Stimulated activated CD4-positive, alpha-beta T cell treated with anti-CD3 and anti-CD28 coated beads, Interleukin-2, amount 100 ng/mL, for 4 hours (primary cell): ENCODE measurements at regions not wholly inside any gene's neighbourhood (a gene's known extent, or its start where the extent isn't known, plus 50 kb on each side); places are given as distances from the start of the nearest gene placed in this dataset.

Experiments used
- DNase-seq: peaks from one replicate; pipeline ENCODE4 v3.0.0-alpha.2; 2020; ENCODE audit warnings: low read depth

DNA sequence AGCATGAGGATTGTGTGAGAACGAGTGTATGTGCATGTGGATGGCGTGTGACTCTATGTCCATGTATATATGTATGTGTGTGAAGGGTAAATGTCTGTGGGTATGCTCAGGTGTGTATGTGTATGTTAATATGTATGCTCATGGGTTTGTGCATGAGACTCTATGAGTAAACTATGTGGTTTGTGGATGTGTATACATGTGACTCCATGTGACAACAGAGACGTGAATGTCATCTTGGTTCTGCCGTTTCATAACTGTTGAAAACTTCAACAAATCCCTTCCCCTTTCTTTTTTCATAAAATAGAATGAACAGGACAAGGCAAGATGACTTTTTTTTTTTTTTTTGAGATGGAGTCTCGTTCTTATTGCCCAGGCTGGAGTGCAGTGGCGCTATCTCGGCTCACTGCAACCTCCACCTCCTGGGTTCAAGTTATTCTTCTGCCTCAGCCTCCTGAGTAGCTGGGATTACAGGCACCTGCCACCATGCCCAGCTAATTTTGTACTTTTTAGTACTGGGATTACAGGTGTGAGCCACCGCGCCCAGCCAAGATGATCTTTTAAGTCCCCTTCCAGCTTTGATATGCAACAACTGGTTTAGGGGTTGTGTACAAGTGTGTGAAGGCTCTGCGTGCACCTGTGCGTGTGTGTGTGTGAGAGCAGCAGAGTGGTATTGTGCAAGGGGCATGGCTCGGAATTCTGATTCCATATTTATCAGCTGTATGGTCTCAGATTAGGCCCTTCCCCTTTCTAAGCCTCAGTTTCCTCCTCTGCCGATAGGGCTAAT lies 106.3 kb downstream of the EBNA1BP2 start:
- DNase-seq, result no peak

DNA sequence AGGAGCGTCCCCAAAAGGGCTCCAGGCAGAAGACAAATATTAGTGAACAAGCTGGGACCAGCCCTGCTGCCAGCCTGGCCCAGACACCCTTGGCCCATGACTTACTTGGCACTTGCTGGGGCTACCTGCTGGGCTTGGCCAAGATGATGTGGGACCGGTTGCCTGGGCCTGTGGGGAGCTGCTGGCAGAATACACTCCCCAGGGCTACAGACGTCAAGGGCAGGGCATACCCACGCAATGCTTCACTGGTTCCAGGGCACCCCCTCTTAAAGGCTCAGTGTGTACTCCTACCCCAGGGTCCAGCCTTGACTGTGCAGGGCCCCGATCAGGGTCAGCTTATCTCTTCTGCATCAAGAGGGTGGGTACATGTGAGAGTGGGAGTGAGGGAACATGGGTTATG lies 106.5 kb upstream of the SLC2A1 start:
- DNase-seq, result no peak

DNA sequence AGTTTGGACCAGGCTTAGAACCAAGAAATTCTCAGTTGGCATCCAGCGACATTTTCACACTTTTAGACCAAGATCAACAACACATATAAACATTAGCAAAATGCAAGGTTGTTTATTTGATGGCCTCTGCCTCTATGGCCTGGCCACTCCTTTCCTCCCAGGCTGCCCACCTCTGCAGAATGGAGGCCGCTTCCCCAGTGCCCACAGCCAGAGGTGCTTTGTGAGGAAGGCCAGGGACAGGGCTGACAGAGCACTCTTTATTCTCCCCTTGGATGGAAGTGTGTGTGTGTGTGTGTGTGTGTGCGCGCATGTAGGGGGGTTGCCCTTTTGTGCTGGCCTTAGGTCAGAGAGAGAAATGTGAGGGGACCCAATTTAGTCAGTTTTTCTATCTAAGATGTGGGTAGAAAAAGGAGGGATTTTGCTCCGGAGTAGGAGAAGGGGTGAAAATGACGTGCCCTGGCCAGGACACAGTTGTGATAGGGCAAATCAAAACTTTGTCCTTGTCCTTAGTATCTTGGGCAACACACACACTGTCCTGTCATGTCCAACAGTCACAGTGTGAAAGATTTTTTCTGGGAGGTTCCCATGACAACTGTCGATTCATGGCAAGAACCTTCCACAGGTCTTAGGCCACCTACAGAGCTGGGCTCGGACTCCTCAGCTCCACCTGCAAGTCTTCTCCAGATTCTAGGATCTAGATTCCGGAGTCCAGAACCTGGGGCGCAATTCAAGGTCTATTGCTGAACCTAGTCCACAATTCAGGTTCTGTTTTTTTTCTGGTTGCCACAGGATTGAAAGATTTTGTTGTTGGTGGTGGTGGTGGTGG lies 104.9 kb upstream of the SLC2A1 start:
- no peak for DNase-seq

DNA sequence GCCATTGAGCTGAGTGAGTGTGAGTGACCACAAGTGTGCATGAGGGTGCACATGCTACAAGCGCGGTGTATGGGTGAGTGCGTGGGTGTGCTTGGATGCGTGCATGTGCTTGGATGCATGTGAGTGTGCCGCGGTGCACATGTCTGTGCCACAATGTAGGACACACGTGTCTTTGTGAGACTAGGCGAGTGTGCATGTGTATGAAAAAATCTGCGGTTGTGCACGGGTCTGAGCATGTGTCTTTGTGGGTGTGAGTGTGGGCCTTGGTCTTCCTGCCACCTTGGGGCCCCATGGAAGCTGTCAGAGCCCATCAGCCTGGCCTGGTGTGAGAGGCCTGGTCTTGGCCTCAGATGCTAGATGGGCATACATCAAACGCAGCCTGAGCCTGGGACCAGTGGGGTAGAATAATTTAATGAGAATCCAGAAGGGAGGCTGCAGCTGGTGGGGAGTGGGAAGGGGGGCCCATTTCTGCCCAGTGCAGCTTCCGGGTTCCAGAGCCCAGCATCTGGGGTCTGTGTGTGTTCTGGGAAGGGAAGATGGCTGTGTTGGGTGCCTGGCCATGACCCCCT lies 103.9 kb upstream of the SLC2A1 start:
- no peak for DNase-seq

DNA sequence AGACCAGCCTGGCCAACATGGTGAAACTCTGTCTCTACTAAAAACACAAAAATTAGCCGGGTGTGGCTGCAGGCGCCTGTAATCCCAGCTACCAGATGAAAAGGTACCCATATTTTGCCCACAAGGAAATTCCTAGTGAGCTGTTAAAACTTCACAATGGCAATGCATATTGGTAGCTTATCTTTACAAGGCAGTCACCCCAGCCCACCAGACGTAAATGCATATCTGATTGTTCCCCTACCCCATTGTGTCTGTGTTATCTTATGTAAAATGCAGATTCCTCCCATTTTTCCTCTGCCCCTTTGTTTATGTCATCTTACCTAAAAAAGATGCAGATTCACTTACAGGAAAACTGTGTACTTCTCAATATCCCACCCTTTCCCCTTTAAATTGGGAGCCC lies 103.1 kb upstream of the SLC2A1 start:
- no peak for DNase-seq

DNA sequence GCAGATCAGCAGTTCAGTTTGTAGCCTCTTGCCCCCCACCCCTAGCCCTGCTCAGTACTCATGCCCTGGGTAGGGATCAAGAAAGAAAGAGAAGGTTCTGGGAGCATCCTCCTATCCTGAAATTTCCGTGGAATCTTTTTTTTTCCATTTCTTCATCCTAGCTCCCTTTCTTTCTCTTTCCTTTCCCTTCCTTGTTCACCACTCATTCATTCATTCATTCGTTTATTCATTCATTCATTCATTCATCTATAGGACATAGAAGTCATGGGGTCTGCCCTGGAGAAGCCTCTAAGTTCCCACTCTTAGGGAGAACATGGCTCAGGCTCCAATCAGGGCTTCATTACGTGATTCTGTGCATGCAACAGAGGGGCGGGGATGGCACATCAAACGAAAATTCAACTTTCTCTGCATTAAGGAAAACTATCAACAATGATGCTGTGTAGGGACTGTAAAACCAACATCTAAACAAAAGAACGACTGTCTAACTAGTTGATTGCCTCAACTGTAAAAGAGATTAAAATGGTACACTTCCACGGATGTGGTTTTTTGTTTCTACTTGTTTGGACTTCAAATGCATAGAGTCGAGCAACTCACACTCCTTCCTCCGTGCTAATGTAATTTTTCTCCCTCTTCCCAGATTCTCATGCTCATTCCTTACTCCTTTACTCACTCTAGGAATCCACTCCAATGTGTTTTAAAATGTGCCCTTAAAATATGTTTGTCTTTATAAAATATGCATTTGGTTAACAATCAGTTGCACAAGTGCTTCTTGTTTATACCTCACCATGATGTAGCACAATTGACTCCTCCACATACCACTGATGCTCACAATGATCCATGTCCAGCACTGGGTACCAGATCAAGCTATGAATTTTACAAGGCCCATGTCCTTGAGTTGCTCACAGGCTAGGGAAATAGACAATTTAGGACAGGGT lies 101.2 kb upstream of the SLC2A1 start:
- no peak for DNase-seq

DNA sequence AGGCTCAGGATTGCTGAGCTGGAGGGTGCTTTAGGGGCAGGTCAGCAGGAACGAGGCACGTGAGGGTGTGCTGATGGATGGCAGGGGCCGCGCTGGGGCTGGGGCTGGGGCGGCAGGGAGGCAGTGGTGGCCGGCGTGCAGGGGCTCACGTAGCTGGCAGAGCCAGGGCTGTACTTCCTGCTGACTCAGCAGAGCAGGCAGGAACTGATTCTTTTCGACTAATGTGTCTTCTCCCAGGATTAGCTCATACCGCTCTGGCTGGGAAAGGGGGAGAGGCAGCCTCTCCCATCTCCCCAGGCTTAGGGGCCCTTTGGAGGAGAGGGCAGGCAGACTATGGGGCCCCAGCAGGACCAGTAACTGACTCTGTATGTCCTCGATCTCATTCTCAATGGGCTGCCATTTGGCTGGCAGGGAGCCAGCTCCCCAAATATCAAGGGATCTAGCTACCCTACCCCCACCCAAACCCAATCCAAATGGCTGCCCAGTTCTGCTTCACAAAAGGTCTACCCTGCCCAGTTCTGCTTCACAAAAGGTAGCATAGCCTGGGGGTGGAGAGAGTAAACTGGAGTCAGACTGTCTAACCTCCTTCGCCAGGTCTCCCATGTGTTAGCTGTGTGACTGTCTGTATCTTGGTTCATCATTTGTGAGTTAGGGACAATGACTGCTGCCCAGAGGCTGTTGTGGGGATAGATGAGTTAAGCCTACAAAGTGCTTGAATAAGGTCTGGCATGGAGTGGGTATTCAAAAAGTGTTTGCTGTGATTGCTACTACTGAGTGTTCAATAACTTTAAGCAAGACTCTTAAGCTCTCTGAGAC lies 100.1 kb upstream of the SLC2A1 start:
- DNase-seq, result no peak

DNA sequence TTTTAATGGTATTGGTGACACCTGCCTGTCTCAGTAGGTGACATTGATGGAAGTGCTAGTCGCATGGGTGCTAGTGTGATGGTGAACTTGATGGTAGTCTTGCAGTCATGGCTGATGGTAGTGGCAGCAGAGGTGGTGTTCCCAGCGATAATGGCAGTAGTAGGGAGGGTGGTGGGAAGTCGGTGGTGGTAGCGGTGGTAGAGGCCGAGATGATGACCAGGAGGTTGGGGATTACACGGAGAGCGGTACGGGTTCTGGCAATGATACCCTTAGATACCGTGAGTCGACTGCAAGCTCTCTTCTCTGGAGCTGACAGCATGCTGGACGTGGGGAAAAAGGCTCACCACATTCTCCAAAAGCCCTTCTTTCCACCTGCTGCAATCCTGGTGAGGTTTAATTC lies 99.4 kb upstream of the SLC2A1 start:
- DNase-seq, result no peak

DNA sequence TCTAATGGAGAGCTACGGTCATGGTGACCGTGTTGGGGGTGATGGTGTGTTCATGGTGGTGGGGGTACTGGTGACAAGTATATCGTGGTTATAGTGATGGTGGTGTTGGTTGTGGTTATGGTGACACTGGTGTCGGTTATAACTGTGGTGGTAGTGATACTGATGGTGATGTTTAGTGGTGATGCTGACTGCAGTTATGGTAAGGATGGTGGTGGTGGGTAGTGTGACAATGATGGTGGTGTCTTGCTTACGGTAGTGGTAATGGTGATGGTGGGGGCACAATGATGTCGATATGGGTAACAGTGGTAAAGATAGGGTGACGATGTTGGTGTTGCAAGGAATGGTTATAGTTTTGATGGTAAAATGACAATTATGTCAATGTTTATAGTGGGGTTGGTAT lies 98.9 kb upstream of the SLC2A1 start:
- no peak for DNase-seq

DNA sequence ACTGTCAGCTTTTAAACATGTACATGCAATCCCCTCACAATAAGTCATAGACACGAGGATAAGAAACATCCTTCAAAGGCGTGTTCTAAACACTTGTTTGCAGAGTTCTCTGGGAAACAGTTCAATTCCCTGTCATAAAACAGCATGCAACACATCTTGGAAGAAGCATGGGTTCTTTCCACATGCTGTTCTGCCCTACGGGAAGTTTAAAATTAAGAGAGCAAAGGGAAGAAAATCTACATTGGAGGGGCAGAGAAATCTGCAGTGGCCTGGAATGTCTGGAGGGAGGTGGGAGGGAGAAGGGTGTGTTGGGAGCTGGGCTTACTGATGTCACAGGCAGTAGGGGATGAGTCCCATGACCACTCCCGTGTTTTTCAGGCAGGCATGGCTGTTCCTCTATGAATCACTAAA lies 98.3 kb upstream of the SLC2A1 start:
- DNase-seq, result no peak

DNA sequence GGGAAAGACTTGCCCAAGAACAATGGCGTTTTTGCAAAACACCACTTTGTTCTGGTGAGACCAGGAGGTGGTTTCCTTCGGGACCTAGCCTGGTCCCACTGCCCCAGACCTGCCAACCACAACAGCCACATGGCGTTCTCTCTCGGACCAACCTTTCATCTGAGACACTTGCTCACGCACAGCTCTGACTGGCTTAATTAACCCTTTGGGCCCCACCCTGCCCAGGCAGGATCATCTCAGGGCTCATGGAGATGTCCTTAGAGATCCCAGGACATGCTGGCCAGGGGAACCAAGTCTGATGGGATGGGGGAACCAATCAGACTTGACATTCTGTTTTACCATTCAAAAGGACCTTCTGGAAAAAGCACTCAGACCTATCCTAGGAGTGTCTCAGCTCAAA lies 97.8 kb upstream of the SLC2A1 start:
- no peak for DNase-seq

DNA sequence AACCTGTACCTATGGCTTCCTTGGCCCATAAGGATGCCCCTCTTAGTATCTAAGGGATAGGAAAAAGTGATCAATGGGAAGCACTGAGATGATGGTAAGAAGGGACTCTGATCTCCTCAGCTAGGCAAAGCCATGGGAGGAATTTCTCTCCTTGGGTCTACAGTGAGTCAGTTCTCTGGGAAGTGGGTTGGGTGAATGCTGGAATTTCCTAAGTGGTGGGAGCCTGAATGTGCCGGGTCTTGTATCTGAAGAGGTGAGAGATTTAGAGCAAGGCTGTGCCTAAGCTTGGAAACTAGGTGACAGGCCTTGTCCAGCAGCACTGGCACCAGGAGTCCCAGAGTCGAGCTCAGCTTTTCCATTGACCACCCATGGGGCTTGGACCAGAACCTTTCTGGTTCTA lies 96.3 kb upstream of the SLC2A1 start:
- DNase-seq, result no peak

DNA sequence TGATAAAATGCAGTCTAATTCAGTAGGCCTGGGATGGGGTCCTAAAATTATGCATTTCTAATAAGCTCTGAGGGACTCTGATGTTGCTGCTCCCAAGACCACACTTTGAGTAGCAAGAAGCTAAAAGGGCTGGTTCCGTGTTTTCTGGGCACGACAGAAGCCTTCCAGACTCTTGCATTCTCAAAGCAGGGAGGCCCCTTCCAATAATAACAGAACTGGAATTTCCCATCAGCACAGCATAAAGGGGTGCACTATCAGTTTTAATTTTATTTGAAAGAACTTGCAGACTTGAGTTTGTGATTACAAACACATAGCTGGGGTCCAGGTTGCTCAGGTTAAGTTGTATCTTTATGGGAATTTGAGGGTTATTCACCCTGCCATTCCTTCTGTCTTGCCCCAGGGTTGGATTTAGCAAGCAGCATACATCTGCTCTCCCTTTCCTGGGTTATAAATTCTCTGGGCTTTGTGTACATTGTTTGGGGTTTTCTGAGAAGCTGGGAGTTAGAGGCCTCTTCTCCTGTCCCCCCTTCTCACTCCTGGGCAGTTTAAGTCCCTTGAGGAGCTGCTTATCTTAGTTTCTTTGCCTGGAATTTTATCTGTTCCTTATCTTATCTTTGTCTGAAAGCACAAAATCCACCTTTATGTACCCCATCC lies 94.2 kb upstream of the SLC2A1 start:
- no peak for DNase-seq

DNA sequence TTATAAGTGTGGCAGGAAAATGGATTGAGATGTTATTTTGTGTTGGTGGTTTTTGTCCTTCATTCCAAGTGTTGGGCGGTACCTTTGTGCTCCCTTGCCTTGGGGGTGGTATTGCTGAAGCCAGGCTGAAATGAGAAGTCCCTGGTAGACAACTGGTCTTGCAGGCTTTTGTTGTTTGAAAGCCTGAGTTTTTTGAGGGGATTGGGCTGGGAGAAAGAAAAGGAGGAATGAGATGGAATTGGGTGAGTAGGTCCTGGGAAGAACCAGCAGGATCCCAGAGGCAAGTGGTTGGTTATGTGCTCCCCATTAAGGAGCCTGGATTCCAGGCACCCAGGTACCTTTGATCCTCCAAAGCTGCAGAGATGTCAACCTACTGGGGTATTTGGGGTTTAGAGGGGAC lies 93.7 kb upstream of the SLC2A1 start:
- DNase-seq, result no peak

DNA sequence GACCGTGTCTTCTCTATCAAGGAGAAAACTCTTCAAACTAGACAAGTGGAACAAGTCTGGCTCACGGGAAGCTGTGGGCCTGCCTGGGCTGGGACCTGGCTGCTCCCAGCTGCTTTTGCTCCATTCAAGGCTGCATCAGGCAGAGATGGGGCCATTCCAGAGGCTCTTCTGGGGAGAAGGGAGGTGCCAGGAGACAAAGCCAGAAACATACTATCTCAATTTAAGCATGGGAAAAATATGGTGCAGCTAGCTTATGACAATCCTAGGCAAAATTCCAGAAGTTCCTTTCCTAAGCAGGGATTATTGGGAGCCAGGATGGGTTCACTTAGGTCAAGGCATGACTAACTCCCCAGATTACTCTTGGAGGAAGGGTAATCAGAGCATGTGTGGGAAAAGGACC lies 90.8 kb upstream of the SLC2A1 start:
- DNase-seq, result no peak

DNA sequence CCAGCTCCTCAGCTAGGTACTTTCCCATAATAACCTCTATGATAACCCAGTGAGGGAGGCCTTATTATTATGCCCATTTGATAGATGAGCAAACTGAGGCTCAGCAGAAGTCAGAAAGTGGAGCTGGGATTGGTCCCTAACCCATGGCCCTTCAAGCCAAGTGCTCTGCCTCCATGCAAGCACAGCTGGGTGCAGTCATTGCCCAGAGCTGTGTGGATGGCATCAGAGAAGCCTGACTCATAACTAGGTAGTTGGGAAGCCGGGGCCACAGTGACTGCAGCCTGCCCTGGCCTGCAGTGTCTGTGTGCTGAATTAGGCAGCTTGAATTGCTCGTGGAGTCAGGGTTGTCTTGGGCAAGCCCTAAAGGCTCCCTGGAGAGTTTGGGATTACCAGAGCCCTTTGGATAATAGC lies 89.9 kb upstream of the SLC2A1 start:
- no peak for DNase-seq

DNA sequence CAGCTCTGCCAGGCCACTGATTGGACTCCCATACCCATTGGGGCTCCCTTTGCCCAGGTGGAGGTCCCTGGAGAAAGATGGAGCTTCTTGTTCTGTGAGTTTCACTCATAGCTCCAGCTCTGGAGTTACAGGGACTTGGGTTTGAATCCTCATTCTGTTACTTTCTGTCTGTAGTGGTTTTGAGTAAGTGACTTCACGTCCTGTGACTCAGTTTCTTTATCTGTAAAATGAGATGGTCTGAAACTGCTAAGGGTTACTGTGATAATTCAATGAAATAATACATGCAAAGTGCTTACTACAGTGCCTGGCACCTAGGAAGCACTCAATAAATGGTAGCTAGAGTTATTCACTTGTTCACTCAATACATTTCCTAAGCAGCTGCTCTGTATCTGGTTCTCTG lies 88.5 kb upstream of the SLC2A1 start:
- DNase-seq, result no peak

DNA sequence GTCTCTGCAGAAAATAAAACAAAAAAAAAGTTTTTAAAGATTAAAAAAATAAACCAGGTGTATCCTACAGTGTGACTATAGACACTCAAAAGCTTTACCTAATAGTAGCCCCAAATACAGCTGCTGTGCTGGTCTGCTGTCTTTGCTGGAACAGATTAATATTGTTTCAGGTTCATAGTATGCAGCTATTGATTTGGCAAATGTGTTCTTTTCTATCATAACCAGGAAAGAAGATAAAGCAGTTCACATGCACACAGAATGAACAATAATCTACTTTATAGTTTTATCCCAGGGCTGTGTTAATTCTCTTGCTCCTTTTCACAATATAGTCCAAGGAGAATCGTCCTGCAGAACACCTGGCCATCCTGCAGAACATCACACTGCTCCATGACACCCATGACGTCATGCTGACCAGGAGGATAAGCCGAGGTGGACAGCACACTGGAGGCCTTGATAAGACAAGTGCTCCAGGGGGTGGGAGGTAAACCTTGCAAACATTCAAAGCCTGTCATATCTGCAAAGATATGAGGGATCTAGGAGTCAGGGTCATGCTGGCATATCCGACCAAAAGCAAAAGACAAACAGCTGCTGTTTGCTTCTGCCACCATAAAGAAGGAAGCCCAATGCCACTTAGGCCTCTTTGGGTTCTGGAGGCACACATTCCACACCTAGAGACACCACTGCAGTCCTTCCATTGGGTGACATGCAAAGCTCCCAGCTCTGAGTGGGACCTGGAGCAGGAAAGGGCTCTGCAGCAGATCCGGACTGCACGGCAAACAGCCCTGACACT lies 86.1 kb upstream of the SLC2A1 start:
- DNase-seq, result no peak

DNA sequence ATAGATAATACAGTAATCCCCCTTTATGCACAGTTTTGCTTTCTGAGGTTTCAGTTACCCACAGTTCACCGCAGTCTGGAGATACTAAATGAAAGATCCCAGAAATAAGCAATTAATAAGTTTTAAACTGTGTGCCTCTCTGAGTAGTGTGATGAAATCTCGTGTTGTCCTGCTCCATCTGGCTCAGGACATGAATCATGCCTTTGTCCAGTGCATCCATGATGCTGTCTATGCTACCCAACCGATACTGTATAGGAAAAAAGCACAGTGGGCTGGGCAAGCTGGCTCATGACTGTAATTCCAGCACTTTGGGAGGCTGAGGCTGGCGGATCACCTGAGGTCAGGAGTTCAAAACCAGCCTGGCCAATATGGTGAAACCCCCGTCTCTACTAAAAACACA lies 85.0 kb upstream of the SLC2A1 start:
- no peak for DNase-seq
